Activated CD4-positive, alpha-beta T cell treated with anti-CD3 and anti-CD28 coated beads, Interleukin-2, Interleukin-4, amounts not matched to agents 100 ng/mL and 50 ng/mL, durations not matched to agents 16 hours and 8 hours (primary cell): ENCODE measurements at regions not wholly inside any gene's neighbourhood (a gene's known extent, or its start where the extent isn't known, plus 50 kb on each side); places are given as distances from the start of the nearest gene placed in this dataset.

Experiments used
- DNase-seq: peaks from one replicate; pipeline ENCODE4 v3.0.0-alpha.2; 2020; ENCODE audit warnings: low spot score

DNA sequence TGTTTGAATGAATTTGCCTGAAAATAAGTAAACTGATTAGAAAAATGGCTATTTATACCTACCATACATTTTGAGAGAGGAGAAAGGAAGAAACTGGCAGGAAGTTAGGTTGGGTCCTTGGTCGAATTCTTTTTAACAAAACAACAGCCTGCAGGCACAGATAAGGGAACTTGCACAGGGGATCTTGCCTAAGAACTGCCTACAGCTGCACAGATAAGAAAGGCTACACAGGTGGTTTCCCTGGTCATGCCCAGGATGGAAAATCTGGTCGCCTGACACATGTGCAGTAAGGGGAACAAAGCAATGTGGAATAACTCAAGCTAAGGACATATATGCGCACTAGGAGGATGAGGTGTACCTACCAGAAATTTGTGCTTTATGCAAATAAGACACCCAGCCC, 732.1 kb upstream of the POT1 start:
- no peak for DNase-seq

DNA sequence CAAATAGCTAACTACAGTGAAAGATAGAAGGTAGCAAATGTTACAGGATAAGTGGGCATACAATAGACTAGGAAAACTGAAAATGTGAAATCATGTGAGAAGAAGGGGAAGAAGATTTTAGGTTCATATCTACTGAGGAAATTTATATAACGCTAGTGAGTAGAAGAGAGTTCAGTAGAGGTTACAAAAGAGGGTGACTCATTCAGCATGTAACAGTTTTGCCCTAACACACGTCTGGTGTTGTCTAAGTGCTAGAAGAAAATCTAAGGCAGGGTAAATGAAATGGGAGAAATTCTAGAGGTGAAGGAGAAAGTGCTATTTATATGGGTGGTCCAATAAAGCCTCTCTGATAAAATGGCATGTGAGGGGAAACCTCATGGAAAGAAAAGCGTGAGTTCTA, 731.4 kb upstream of the POT1 start:
- no peak for DNase-seq

DNA sequence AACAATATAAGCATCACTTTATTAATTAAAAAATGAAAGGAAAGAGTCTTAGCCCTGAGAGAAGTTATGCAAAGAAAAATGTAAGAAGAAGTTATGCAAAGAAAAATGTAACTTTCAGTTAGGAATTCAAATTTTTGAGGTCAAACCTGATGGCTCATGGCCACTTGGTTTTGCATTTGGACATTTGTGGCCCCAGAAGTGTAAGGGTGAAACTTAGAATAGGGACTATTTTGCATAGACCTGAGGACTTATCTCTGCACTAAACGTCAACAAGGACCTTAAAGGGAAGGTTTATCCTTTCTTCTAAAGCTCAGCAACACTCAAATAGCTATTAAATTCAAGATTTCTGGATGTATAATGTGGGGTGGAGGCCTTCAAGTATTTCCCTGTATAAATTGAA, 724.5 kb upstream of the POT1 start:
- DNase-seq: no peak

DNA sequence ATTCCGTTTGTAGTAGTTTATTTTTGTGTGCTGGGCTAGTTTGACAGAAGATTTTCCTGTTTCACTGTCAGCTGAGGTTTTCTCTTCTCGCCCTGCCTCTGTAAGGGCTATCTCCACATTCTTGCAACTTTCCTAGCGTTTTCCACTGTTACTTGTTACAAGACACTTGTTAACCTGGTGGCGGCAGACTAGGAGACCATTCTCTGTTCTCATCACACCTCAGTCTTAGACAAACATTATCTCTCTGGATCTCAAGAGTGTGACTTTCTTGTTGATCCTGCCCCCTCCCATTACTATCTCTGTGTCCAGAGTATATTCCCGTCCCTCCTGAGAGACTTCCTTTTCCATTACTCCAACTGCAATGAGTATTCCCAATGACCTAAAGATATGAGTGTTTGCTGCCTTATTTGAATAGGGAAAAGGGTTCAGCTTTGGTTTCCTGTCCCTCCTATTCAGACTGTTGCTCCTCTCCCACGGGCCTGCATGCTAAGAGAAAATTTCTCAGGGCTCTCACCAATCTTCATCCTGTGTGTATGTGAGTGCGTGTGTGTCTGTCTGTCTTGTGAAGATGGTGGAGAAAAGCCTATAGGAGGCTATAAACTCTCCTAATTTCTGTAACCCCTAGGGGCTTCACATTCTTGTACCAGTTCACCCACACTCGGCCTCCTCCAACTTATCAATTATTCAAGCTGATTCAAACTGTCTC, 722.4 kb upstream of the POT1 start:
- DNase-seq: no peak

DNA sequence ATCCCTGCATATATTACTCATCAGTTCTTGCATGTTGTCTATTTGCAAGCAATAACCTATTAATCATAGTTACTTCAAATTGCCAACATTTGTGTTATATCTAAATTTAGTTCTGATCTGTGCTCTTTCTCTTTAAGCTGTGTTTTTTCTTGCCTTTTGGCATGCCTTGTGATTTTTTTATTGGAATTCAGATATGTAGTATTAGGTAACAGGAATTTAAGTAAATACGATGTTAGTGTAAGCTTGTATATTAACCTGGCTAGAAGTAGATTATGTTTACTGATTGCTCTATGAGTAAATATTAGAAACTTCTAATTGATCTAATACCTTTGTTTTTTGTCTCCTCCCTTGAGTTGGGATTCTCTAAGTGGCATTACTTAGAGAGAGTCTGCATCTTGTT, 718.9 kb upstream of the POT1 start:
- DNase-seq: no peak

DNA sequence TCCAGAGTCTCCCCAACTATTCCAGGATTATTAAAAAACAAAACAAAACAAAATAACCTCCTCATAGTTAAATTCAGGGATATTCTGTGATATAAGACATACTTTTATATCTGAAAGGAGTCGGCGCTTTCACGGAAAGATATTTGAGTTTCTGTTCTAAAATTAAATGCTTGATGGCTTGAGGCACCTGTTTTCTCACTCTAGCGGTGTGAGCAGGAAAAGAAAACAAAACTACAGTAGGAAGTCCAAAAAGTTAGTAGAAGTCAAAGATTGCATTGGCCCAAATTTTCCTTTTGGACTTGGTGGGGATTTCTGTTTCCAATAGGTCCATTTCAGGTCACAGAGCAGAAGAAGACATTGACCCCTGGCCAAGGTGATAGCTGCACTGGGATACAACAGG, 716.1 kb upstream of the POT1 start:
- DNase-seq: no peak

DNA sequence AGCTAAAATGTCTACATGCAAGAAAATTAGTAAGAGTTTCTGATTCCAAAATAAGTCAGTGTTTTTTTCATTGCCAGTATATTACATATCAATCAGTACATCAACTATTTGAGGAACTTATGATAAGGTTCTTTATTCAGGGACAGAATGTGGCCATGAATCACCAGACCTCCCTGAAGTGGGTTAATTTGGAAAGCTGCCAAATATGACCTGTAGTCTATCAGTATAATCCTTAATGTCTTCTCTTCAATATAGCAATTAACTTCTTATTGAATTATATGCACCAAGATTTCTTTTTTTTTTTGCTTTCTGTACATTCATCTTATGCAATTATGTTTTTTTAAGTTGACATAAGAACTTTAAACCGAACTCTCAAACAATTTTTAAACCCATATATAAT, 714.5 kb upstream of the POT1 start:
- DNase-seq: no peak

DNA sequence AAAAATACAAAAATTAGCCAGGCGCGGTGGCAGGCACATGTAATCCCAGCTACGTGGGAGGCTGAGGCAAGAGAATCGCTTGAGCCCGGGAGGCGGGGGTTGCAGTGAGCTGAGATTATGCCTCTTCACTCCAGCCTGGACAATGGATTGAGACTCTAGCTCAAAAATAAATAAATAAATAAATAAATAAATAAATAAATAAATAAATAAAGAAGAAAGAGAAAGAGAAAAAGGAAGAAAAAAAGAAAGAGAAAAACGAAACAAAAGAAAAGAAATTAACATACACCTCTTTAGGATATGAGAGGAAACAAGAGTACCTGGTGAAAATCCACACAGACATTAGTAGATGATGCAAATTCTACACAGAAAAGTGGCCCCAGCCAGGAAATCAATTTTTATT, 713.7 kb upstream of the POT1 start:
- DNase-seq: no peak

DNA sequence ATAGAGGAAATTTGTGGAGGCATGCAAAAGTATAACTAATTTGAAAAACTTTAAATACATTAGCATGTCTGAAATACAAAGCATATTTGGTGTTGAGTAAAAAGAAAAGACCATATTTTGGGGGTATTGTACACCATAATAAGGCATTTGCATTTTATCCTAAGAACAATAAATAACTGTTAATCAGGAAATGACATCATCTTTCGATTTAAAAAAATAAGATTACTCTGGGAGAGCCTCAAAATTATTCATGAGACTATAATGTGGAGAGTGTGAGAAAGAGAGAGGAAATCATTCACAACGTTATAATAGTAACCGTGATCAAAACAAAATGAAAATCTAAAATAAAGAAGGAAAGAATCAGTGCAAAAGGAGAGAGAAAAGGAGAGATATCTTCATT, 712.3 kb upstream of the POT1 start:
- DNase-seq: no peak

DNA sequence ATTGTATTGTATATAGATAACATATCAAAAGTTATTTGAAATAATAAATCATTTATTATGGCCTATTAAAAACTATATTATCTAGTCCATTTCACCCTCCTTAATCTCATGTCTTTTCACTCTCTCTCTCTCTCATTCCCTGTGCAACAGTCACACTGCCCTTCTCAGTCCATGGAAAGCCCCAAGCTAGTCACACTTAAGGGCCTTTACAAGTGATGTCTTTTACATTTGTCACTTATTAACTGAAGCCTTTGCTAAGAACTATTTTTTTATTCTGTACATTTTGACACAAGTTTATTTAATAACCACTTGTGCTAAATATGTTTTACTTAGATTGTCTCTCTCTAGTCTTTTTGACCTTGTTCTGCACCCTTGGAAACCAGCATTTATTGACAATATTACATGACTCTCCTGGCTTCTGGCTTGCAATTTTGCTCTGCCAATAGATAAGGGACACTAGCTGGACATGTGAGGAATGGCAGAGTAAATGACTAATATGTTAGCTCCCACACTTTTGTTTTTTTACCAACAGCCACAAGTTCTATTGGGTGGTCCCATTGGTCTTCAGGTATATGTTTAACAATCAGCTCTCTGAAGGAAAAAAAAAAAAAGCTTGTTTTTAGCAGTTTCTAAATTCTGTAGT, 706.8 kb upstream of the POT1 start:
- DNase-seq: no peak

DNA sequence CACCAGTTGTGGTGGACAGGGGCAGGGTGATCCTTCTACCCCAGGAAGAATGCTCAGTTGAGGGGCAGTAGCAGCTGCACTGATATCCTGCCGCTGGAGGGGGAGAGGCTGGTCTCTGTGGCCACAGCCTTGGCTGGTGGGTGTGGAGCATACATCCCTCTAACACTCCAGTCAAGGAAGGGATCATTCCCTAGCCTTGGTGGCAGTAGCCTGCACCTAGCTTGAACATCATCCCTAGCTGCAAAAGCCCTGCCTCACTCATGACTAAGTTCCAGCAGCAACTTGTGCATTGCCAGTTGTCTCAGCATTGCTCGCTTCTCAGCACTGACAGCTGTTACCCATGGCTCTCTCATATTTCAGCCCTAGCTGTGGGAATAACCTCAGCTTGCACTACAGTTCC, 688.9 kb upstream of the POT1 start:
- no peak for DNase-seq

DNA sequence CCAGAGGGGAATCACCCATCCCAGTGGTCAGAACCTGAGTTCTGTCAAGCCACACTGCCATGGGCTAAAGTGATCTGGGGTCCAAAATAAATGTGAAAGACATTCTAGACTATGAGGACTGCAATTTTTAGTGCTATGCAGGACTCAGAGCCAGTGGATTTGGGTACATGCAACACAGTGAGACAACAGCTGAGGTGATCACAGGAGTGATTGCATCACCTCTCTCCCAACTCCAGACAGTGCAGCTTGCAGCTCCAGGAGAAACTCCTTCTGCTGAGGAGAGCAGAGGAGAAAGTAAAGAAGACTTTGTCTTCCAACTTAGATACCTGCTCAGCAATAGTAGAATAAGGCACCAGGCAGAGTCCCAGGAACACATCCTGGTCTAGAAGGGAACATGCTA, 682.0 kb upstream of the POT1 start:
- DNase-seq: no peak

DNA sequence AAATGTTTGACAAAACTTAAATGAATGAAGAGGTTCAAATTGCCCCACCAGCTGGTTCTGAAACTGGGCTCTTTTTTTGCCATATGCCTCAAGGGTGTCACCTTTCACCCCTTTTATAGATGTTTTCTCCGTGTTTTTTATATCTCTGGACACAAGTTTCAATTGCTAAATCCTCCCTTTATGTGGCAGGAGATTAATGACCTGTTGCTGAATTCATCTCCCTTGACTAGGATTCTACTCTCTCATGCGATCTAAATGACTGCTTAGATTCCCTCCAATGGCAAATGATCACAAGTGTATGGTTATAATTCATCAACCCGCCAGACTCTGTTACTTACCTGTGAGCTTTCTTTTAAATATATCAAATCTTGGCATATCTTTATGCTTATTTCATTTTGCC, 677.0 kb upstream of the POT1 start:
- no peak for DNase-seq

DNA sequence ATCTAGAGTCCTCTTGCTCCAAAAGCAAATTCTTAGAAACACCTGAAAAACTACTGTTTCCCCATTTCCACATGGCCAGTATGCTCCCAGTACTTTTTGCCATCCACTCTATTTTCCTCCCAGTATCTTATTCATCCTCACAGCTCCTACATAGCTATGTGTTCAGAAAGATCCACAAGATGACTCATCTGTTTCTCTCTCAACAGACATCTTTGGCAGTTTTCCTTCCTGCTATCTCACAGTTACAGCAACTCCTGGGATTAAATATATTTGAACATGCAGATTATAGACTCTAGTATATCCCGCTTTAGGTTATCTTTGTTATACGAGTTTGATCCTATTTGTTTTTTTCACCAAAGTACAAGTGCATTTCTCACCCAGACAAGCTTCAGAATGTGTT, 675.6 kb upstream of the POT1 start:
- no peak for DNase-seq

DNA sequence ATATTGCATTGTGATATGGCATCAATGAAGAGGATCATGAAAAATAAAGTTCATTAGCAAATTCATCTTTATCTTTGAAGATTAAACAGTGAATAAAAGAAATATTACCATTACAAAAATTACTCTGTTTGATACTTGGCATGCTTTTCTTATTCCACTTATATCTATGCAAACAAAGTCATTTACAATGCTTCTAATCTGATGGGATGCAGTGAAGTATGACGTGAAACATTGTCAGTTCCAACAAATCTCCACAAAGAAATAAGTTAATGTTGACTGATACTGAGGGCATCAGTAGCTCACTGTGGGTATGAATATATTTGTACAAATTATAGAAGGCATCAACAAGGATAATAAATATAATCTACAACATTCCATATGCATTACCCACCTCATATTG, 672.8 kb upstream of the POT1 start:
- no peak for DNase-seq

DNA sequence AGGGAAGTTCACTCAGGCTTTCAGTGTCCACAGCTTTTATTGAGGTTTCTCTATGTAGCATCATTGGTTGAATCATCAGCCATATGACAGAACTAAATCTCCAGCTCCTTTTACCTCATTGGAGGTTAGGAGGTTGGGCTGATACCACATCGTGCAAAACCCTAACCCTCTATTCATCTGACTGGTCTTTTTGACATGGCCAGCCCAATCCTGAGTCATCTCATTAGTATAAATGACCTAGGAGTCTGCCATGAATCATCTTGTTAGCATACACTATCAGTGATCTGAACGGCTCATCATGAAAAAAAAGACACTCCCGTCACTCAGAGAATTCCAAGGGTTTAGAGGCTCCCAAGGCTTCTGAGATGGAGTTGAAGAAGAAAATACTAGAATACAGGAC, 669.8 kb upstream of the POT1 start:
- no peak for DNase-seq

DNA sequence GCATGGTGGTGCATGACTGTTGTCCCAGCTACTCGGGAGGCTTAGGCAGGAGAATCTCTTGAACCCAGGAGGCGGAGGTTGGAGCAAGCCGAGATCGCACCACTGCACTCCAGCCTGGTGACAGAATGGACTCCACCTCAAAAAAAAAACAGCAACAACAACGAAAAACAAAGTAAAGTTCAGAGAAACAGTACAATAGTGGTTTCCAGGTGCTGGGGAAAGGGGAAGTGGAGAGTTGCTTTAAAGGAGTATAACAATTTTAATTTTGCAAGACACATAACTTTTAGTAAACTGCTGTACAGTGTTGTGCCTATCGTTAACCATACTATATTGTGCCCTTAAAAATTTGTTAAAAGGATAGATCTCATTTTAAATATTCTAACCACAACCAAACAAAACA, 662.7 kb upstream of the POT1 start:
- no peak for DNase-seq

DNA sequence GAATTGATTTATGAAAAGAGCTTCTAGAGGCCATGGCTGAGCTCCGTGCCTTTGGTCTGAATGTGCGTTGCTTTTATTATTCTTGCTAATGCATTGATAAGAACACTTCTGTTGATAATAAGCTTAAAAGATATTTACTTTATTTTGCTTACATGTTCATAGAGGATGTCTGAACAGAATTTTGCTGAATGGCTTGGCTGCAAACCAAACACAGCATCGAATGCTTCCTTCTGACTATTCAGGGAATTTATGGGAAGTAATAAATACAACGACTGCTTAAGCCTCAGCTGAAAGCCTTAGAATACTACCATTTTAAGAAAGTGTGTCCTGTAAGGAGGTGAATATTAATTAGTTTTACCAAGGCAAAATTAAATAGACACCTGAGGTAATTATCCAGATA, 643.5 kb upstream of the POT1 start:
- no peak for DNase-seq

DNA sequence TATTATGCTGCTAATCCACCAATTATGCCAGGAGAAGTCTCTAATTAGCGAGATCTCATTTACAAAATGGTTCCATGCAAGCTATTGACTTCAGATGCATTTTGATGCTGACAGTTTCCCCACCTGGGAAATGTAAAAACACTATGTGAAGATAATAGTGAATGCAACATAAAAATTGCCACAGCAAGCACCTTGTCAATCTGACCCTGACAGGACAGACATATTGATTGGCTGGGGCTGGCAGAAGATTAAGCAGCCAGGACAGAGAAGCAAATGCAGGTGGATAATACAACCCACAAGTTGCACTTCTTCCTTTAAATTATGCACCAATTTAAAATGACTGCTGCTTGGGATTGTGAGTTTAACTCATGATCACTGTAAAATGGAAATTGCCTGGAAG, 642.8 kb upstream of the POT1 start:
- no peak for DNase-seq

DNA sequence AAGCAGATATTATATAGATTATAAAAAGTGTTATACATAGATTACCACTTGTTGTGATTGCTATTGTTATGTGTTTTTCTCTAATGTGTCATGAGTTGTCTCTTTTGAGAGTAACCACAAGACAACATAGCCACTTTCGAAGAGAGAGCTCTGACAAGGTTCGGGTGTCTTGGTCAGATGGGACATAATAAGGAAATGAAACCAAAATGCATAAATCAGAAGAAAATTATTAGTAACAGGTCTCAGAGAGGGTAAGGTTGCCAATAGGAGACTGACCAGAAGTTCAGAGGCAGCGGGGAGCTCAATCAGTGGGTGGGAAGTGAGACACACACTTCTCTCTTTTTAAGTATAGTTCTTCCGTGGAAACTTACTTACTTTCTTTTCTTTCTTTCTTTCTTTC, 639.2 kb upstream of the POT1 start:
- no peak for DNase-seq

DNA sequence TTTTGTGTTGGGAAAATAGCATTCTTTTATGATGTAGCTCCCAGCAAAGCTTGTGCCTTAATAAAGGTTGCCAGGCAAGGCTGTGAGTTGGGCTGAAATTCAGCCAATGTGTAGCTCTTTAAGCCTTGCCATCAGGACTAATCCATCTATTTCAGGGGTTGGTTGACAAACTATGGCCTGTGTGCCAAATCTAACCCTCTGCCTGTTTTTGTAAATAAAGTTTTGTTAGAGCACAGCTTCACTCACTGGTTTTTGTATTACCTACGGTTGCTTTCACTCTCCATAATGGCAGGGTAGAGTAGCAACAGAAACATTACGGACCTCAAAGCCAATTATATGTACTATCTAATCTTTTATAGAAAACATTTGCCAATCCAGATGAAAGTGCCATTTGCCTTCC, 638.1 kb upstream of the POT1 start:
- DNase-seq: no peak

DNA sequence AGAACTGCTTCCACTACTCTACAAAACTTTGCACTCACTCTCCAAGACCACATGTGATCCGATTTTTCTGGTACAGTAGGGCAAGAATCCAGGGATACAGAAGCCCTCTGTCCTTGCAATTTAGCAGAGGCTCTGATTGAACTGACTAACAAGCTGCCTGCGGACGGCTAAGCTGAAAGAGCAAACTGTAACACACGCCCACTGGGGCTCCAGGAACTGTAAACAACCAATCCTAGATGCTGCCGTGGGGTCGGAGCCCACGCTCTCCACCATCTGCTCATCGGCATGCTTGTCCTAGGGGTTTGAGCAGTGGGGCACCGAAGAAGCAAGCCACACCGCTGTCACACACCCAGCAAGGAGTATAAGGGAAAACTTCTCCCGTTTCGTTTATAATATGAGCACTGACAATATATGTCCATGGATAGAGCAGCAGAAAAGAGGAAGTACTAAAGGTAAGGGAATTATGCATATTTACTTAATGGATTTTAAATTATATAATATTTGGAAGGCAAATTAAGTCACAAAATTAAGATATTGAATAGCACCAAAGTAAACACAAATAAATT, 634.4 kb upstream of the POT1 start:
- DNase-seq: no peak

DNA sequence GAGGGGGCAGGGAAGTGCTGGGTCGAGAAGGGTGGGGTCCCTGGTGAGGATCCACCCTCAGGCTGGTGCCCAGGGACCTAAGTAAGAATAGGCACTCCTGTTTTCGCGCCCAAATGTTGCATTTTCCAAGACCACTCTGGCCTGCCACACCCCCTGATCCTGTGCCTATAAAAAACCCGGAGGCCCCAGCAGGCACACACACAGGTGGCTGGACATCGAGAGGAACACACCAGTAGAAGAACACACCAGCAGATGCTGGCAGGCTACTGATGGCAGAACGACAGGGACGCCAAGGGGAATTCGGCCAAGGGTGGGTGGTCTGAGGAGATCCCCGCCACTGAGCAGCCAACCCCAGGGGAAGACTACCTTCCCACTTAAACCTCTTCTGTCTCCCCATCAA, 633.9 kb upstream of the POT1 start:
- DNase-seq: no peak

DNA sequence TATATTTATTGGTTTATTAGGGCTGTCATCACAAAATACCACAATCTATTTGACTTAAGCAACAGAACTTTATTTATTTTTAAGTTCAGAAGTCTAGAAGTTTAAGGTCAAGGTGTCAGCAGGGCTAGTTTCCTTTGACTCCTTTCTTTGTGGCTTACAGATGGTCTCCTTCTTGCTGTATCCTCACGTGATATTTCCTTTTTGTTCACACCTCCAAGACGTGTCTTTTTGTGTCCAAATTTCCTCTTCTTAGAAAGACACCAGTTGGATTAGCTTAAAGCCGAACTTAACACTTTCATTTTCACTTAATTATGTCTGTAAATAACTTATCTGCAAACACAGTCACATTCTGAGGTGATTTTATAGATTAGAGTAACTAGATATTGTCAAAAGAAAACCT, 631.4 kb upstream of the POT1 start:
- no peak for DNase-seq
